IMR-90 (cell line): ENCODE measurements at regions not wholly inside any gene's neighbourhood (a gene's known extent, or its start where the extent isn't known, plus 50 kb on each side); places are given as distances from the start of the nearest gene placed in this dataset.

Experiments used
- ATAC-seq: fragments of 200-7000 bp; cut with Tn5 transposase; 2 replicates; pipeline ENCODE4 v1.9.1; 2020; ENCODE audit warnings: low read depth, mild to moderate bottlenecking, moderate library complexity
- BruUV-seq: library from RNA; stranded (reverse); fragments of 400-500 nt; replicated peaks from 2 replicates; lab custom pipeline; 2021; lab: Mats Ljungman, UMichigan
- CTCF ChIA-PET: fragments of 300-600 bp; formaldehyde crosslinking; extraction: SDS; loops from one replicate; lab custom pipeline; 2021; ENCODE audit warnings: antibody characterized with exemption; lab: Yijun Ruan, JAX
- POLR2A ChIA-PET: fragments of 300-600 bp; sonication (Branson Sonifier 250); formaldehyde crosslinking; loops from one replicate; lab custom pipeline; 2022; ENCODE audit warnings: antibody characterized with exemption; ENCODE audit not compliant: unreplicated experiment; lab: Charles Lee
- DNase-seq: peaks from one replicate; pipeline ENCODE4 v3.0.0; 2013
- H2AFZ ChIP-seq: replicated peaks from 2 replicates; pipeline ENCODE3; 2013; ENCODE audit warnings: low read length, mild to moderate bottlenecking; ENCODE audit not compliant: poor library complexity
- H2AK5ac ChIP-seq: 2 replicates; pipeline ENCODE4 v1.6.1; 2013; ENCODE audit warnings: low read depth, low read length, inconsistent platforms
- H2AK9ac ChIP-seq: replicated peaks from 2 replicates; pipeline ENCODE3; 2013; ENCODE audit warnings: mild to moderate bottlenecking, low read depth, low read length, moderate library complexity; ENCODE audit not compliant: poor library complexity
- H2BK120ac ChIP-seq: 2 replicates; pipeline ENCODE4 v1.6.1; 2013; ENCODE audit warnings: low read depth, low read length, inconsistent platforms
- H2BK15ac ChIP-seq: 3 replicates; pipeline ENCODE4 v1.6.1; 2013; ENCODE audit warnings: low read depth, low read length, inconsistent platforms
- H2BK20ac ChIP-seq: 2 replicates; pipeline ENCODE4 v1.6.1; 2013; ENCODE audit warnings: low read depth, mild to moderate bottlenecking, inconsistent platforms, low read length, moderate library complexity
- H2BK5ac ChIP-seq: 2 replicates; pipeline ENCODE4 v1.6.1; 2013; ENCODE audit warnings: mild to moderate bottlenecking, low read depth, low read length, inconsistent platforms; ENCODE audit not compliant: poor library complexity, severe bottlenecking
- H3K14ac ChIP-seq: replicated peaks from 2 replicates; pipeline ENCODE4 v1.6.1; 2013; ENCODE audit warnings: low read depth, low read length, inconsistent platforms
- H3K18ac ChIP-seq: 2 replicates; pipeline ENCODE4 v1.6.1; 2013; ENCODE audit warnings: low read depth, low read length, control low read depth
- H3K23ac ChIP-seq: 2 replicates; pipeline ENCODE4 v1.6.1; 2013; ENCODE audit warnings: low read depth, low read length, inconsistent platforms
- H3K27ac ChIP-seq: 2 replicates; pipeline ENCODE4 v1.5.1; 2013; ENCODE audit warnings: mild to moderate bottlenecking, control low read depth, low read length; ENCODE audit not compliant: insufficient read depth
- H3K27me3 ChIP-seq: 2 replicates; pipeline ENCODE4 v1.6.1; 2013; ENCODE audit warnings: low read length; ENCODE audit not compliant: control insufficient read depth, insufficient read depth
- H3K36me3 ChIP-seq: 2 replicates; pipeline ENCODE4 v1.6.1; 2013; ENCODE audit warnings: low read length, mixed read lengths; ENCODE audit not compliant: control insufficient read depth, insufficient read depth
- H3K4ac ChIP-seq: 2 replicates; pipeline ENCODE4 v1.6.1; 2013; ENCODE audit warnings: low read depth, low read length, inconsistent platforms
- H3K4me1 ChIP-seq: 2 replicates; pipeline ENCODE4 v1.6.1; 2013; ENCODE audit warnings: low read length, mixed read lengths; ENCODE audit not compliant: control insufficient read depth, insufficient read depth
- H3K4me2 ChIP-seq: 2 replicates; pipeline ENCODE4 v1.6.1; 2013; ENCODE audit warnings: low read depth, mild to moderate bottlenecking, control low read depth, low read length, moderate library complexity
- H3K4me3 ChIP-seq: 2 replicates; pipeline ENCODE4 v1.5.1; 2013; ENCODE audit warnings: low read depth, mild to moderate bottlenecking, control low read depth, low read length, moderate library complexity; ENCODE audit not compliant: insufficient read depth
- H3K56ac ChIP-seq: 2 replicates; pipeline ENCODE4 v1.6.1; 2013; ENCODE audit warnings: low read length, inconsistent platforms; ENCODE audit not compliant: insufficient read depth; ENCODE audit errors: extremely low read depth
- H3K79me1 ChIP-seq, 2 experiments: 2 replicates each; pipeline ENCODE4 v1.6.1; 2013; ENCODE audit warnings: low read length in 2 of 2, inconsistent platforms in 1 of 2, low read depth in 1 of 2
- H3K9ac ChIP-seq: 2 replicates; pipeline ENCODE4 v1.6.1; 2013; ENCODE audit warnings: low read depth, low read length, control low read depth
- H3K9me1 ChIP-seq: 2 replicates; pipeline ENCODE4 v1.6.1; 2013; ENCODE audit warnings: low read length, inconsistent platforms; ENCODE audit not compliant: insufficient read depth
- H3K9me3 ChIP-seq: 2 replicates; pipeline ENCODE4 v1.6.1; 2013; ENCODE audit warnings: low read length; ENCODE audit not compliant: control insufficient read depth, insufficient read depth
- H4K20me1 ChIP-seq: 2 replicates; pipeline ENCODE4 v1.6.1; 2013; ENCODE audit warnings: low read length, inconsistent platforms; ENCODE audit not compliant: insufficient read depth
- H4K5ac ChIP-seq: 2 replicates; pipeline ENCODE4 v1.6.1; 2013; ENCODE audit warnings: mild to moderate bottlenecking, low read depth, low read length, control low read depth
- H4K8ac ChIP-seq, 2 experiments: 2 replicates each; pipeline ENCODE4 v1.6.1; 2013; ENCODE audit warnings: low read depth in 2 of 2, low read length in 2 of 2, control low read depth in 1 of 2, inconsistent platforms in 1 of 2
- H4K91ac ChIP-seq: 2 replicates; pipeline ENCODE4 v1.6.1; 2013; ENCODE audit warnings: low read depth, low read length, inconsistent platforms; ENCODE audit not compliant: insufficient read depth
- BHLHE40 ChIP-seq: fragments of 150-350 bp; IDR thresholded peaks from 2 replicates; pipeline ENCODE4 v1.6.1; 2016; ENCODE audit warnings: mild to moderate bottlenecking, low read depth, low read length
- CTCF ChIP-seq: conservative IDR thresholded peaks from 2 replicates; pipeline ENCODE4 v1.5.1; 2012; ENCODE audit warnings: mild to moderate bottlenecking, low read depth, low read length, improper control_type of control experiment
- ELK1 ChIP-seq: fragments of 150-350 bp; IDR thresholded peaks from 2 replicates; pipeline ENCODE4 v1.6.1; 2016; ENCODE audit warnings: low read depth, mild to moderate bottlenecking, low read length, moderate library complexity, borderline replicate concordance
- FOS ChIP-seq: fragments of 150-350 bp; IDR thresholded peaks from 2 replicates; pipeline ENCODE4 v1.6.1; 2016; ENCODE audit warnings: low read depth, low read length
- MAZ ChIP-seq: IDR thresholded peaks from 2 replicates; pipeline ENCODE4 v1.6.1; 2012; ENCODE audit warnings: low read depth, mild to moderate bottlenecking, low read length, improper control_type of control experiment, moderate library complexity, borderline replicate concordance
- MXI1 ChIP-seq: IDR thresholded peaks from 2 replicates; pipeline ENCODE4 v1.6.1; 2012; ENCODE audit warnings: low read depth, mild to moderate bottlenecking, low read length, moderate library complexity, borderline replicate concordance
- NFE2L2 ChIP-seq: fragments of 150-350 bp; IDR thresholded peaks from 2 replicates; pipeline ENCODE4 v1.6.1; 2016; ENCODE audit warnings: low read depth, mild to moderate bottlenecking, low read length
- POLR2A ChIP-seq: IDR thresholded peaks from 2 replicates; pipeline ENCODE4 v1.6.1; 2012; ENCODE audit warnings: mild to moderate bottlenecking, low read depth, low read length
- RFX5 ChIP-seq: IDR thresholded peaks from 2 replicates; pipeline ENCODE4 v1.8.0; 2012; ENCODE audit warnings: low read depth, mild to moderate bottlenecking, low read length, moderate library complexity
- USF2 ChIP-seq: fragments of 150-350 bp; IDR thresholded peaks from 2 replicates; pipeline ENCODE4 v1.6.1; 2017; ENCODE audit warnings: mild to moderate bottlenecking, antibody characterized with exemption, low read length, low read depth
- WGBS, 2 experiments: methylation state at CpG; one replicate each; pipeline versions ENCODE4 v1.1.5 to v1.1.7; 2013; ENCODE audit warnings: missing lambda C conversion rate in 2 of 2; ENCODE audit not compliant: insufficient read length in 1 of 2; ENCODE audit errors: extremely low coverage in 2 of 2; 5-methylcytosine and 5-hydroxymethylcytosine counted together
- dilution Hi-C: fragments of 300-500 bp; cut with HindIII; formaldehyde crosslinking; loops from one replicate; pipeline ENCODE4 v1.14.3; 2018; ENCODE audit warnings: low sequenced_read_pairs; ENCODE audit not compliant: unreplicated experiment
- in situ Hi-C: fragments of 300-500 bp; cut with MboI; formaldehyde crosslinking; loops from 3 replicates; pipeline ENCODE4 v1.14.3; 2019; ENCODE audit warnings: low sequenced_read_pairs, inconsistent platforms, mixed read lengths
- intact Hi-C: fragments of 100-400 bp; cut with micrococcal nuclease; formaldehyde crosslinking; loops from 2 replicates; pipeline ENCODE4 v1.10.0; 2022

- dilution Hi-C loops: no loop called here
- no peaks in the 10 kb centered on the region for H3K9me1 ChIP-seq
- no peak overlapping the region for H4K8ac ChIP-seq
- no peak overlapping the region for H3K56ac ChIP-seq
- DNase-seq (no peak), ATAC-seq (no peak)
- no peak overlapping the region for H3K4me2 ChIP-seq
- H3K4me3 ChIP-seq: no peak overlapping the region
- TF ChIP-seq MAZ: no peak
- no peak for TF ChIP-seq POLR2A
- no peak for TF ChIP-seq RFX5
- no peak for TF ChIP-seq BHLHE40
- TF ChIP-seq FOS: no peak
- no peak for TF ChIP-seq CTCF
- TF ChIP-seq MXI1: no peak
- TF ChIP-seq USF2: no peak
- no peak for TF ChIP-seq NFE2L2
- TF ChIP-seq ELK1: no peak
- no TSS peak for BruUV-seq
- H2AFZ ChIP-seq: no peak overlapping the region
- no peak overlapping the region for H3K27ac ChIP-seq
- H3K36me3 ChIP-seq: no peaks in the 10 kb centered on the region
- H2AK5ac ChIP-seq: no peak overlapping the region
- H4K5ac ChIP-seq: no peak overlapping the region
- no peaks in the 10 kb centered on the region for H4K20me1 ChIP-seq
- H3K9me3 ChIP-seq: no peaks in the 10 kb centered on the region
- intact Hi-C loops: no loop called here
- ChIA-PET CTCF (no interaction called here), POLR2A (no interaction called here)
- peak overlapping the region; percentile 13; the same call in 1 of the 2 replicates for H2BK120ac ChIP-seq
- no peak overlapping the region; the same call in 2 of the 3 replicates for H2BK15ac ChIP-seq
- no peak overlapping the region for H4K91ac ChIP-seq
- no CpG with 5 or more reads among the region's 2 CpGs for WGBS, 2 experiments
- no peak overlapping the region for H3K14ac ChIP-seq
- H3K4me1 ChIP-seq: no peaks in the 10 kb centered on the region; the same call in 1 of the 2 replicates
- H2BK20ac ChIP-seq: peak overlapping the region; percentile 69; the same call in 1 of the 2 replicates
- H3K4ac ChIP-seq: no peak overlapping the region
- H3K18ac ChIP-seq: no peak overlapping the region
- H2BK5ac ChIP-seq: no peak overlapping the region
- H2AK9ac ChIP-seq: no peak overlapping the region
- H3K9ac ChIP-seq: no peak overlapping the region
- in situ Hi-C loops: no loop called here
- no peaks in the 10 kb centered on the region for H3K27me3 ChIP-seq
- no peaks in the 10 kb centered on the region for H3K79me1 ChIP-seq
- H3K23ac ChIP-seq: no peak overlapping the region
Observed at GRCh38 chr5:30845194-30845593, 348.3 kb upstream of the CDH6 start.
